OCI-LY1 (cell line): ENCODE measurements at regions not wholly inside any gene's neighbourhood (a gene's known extent, or its start where the extent isn't known, plus 50 kb on each side); places are given as distances from the start of the nearest gene placed in this dataset.

Source experiments
- H2AFZ ChIP-seq: fragments of 200-600 bp; sonication (generic), shearing (Covaris generic); 2 replicates; pipeline ENCODE4 v1.6.0; 2014; ENCODE audit warnings: antibody characterized with exemption, mild to moderate bottlenecking, low read length
- H3F3A ChIP-seq: fragments of 200-600 bp; sonication (generic), shearing (Covaris generic); 2 replicates; pipeline ENCODE4 v1.6.0; 2014; ENCODE audit warnings: mild to moderate bottlenecking, antibody characterized with exemption, low read length, moderate library complexity; ENCODE audit not compliant: insufficient read depth
- H3K27ac ChIP-seq: fragments of 200-600 bp; sonication (generic); 2 replicates; pipeline ENCODE4 v1.5.1; 2014; ENCODE audit warnings: low read length, mixed run types, mild to moderate bottlenecking, low read depth; ENCODE audit not compliant: poor library complexity, severe bottlenecking
- H3K27me3 ChIP-seq: fragments of 200-600 bp; sonication (generic); 2 replicates; pipeline ENCODE4 v1.6.0; 2014; ENCODE audit warnings: antibody characterized with exemption, mild to moderate bottlenecking, low read length, moderate library complexity; ENCODE audit not compliant: insufficient read depth
- H3K36me3 ChIP-seq: fragments of 200-600 bp; sonication (generic); 2 replicates; pipeline ENCODE4 v1.6.1; 2014; ENCODE audit warnings: mild to moderate bottlenecking, antibody characterized with exemption, low read length, moderate library complexity, mixed read lengths; ENCODE audit not compliant: insufficient read depth
- H3K4me1 ChIP-seq: fragments of 200-600 bp; sonication (generic); 2 replicates; pipeline ENCODE4 v1.5.1; 2014; ENCODE audit warnings: mild to moderate bottlenecking, low read length, moderate library complexity; ENCODE audit not compliant: insufficient read depth, severe bottlenecking
- H3K4me2 ChIP-seq: fragments of 200-600 bp; sonication (generic), shearing (Covaris generic); 2 replicates; pipeline ENCODE4 v1.6.1; 2014; ENCODE audit warnings: low read length
- H3K4me3 ChIP-seq: fragments of 200-600 bp; sonication (generic); 2 replicates; pipeline ENCODE4 v1.5.1; 2014; ENCODE audit warnings: low read length, low read depth, mild to moderate bottlenecking, mixed read lengths; ENCODE audit not compliant: poor library complexity, severe bottlenecking
- H3K79me2 ChIP-seq: fragments of 200-600 bp; shearing (Covaris generic); 2 replicates; pipeline ENCODE4 v1.6.1; 2016; ENCODE audit warnings: mixed run types, low read length, mixed read lengths; ENCODE audit not compliant: insufficient read depth
- H3K9ac ChIP-seq: fragments of 200-600 bp; sonication (generic), shearing (Covaris generic); 2 replicates; pipeline ENCODE4 v1.6.1; 2014; ENCODE audit warnings: mild to moderate bottlenecking, low read length, mixed read lengths
- H3K9me2 ChIP-seq: fragments of 200-600 bp; sonication (generic), shearing (Covaris generic); 2 replicates; pipeline ENCODE4 v1.6.1; 2014; ENCODE audit warnings: low read depth, mild to moderate bottlenecking, low read length, mixed read lengths
- H3K9me3 ChIP-seq: fragments of 200-600 bp; shearing (Covaris generic); 2 replicates; pipeline ENCODE4 v1.6.1; 2014; ENCODE audit warnings: low read length, mixed read lengths
- H4K20me1 ChIP-seq: fragments of 200-600 bp; sonication (generic), shearing (Covaris generic); 2 replicates; pipeline ENCODE4 v1.6.0; 2016; ENCODE audit warnings: mild to moderate bottlenecking, low read length; ENCODE audit not compliant: insufficient read depth
- EZH2 ChIP-seq: fragments of 200-600 bp; sonication (generic), shearing (Covaris generic); IDR thresholded peaks from 2 replicates; pipeline ENCODE4 v1.8.0; 2017; ENCODE audit warnings: borderline replicate concordance, mixed run types, mild to moderate bottlenecking, antibody characterized with exemption, low read length, moderate library complexity, mixed read lengths
- TF ChIP-seq, protein P1 (sequence below): fragments of 200-600 bp; sonication (generic), shearing (Covaris generic); IDR thresholded peaks from 2 replicates; pipeline ENCODE4 v1.5.1; 2017; ENCODE audit warnings: mild to moderate bottlenecking, antibody characterized with exemption, low read length, moderate library complexity, mixed read lengths

DNA sequence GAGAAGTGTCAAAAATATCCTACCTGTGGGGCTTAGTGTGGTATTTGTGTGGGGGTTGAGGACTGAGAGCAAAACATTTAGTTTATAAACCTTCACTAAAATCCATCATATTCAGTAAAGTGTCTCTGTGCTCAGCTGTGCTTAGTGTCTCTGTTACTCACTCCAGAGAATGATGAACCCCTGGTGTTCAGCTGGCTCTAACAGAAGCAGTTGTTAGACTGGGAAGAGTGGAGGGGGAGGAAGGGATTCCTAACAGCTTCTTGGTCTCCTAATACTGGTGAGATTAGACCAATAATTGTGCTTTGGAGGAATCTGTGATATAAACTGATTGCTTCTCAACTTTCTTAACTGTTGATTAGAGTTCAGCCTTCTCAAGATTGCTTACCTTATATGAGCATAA lies 1123.5 kb downstream of the ROBO2 start:
- Histone ChIP-seq H3K4me1 (no peaks in the 10 kb centered on the region), H3K4me3 (no peak overlapping the region), H3K27me3 (no peaks in the 10 kb centered on the region), H4K20me1 (no peaks in the 10 kb centered on the region), H3K4me2 (no peak overlapping the region), H3K9ac (no peak overlapping the region), H3K79me2 (no peaks in the 10 kb centered on the region), H3K9me3 (no peaks in the 10 kb centered on the region), H3K36me3 (no peaks in the 10 kb centered on the region), H3K27ac (no peak overlapping the region), H2AFZ (no peak overlapping the region), H3F3A (no peaks in the 10 kb centered on the region), H3K9me2 (no peaks in the 10 kb centered on the region)
- no peak for TF ChIP-seq EZH2
- TF ChIP-seq, protein P1, sequence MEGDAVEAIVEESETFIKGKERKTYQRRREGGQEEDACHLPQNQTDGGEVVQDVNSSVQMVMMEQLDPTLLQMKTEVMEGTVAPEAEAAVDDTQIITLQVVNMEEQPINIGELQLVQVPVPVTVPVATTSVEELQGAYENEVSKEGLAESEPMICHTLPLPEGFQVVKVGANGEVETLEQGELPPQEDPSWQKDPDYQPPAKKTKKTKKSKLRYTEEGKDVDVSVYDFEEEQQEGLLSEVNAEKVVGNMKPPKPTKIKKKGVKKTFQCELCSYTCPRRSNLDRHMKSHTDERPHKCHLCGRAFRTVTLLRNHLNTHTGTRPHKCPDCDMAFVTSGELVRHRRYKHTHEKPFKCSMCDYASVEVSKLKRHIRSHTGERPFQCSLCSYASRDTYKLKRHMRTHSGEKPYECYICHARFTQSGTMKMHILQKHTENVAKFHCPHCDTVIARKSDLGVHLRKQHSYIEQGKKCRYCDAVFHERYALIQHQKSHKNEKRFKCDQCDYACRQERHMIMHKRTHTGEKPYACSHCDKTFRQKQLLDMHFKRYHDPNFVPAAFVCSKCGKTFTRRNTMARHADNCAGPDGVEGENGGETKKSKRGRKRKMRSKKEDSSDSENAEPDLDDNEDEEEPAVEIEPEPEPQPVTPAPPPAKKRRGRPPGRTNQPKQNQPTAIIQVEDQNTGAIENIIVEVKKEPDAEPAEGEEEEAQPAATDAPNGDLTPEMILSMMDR, result no peak

DNA sequence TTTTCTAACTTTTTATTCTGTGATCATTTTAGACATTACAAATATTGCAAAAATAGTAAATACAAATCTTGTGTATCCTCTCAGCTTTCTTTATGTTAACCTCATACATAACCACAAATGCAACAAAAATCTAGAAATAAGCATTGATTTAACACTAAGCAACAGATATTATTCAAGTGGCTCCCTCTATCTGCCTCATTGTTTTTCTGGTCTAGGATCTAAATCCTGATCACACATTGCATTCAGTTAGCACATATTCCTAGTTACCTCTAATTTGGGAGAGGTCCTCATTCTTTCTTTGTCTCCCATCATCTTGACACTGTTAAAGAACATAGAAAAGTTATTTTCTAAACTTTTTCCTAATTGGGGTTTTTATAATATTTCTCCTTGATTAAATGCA lies 1126.0 kb downstream of the ROBO2 start:
- Histone ChIP-seq H3K9me3 (no peaks in the 10 kb centered on the region), H2AFZ (no peak overlapping the region), H3K4me3 (no peak overlapping the region), H3K79me2 (no peaks in the 10 kb centered on the region), H3F3A (no peaks in the 10 kb centered on the region), H3K27me3 (no peaks in the 10 kb centered on the region), H3K9me2 (no peaks in the 10 kb centered on the region), H3K27ac (no peak overlapping the region), H4K20me1 (no peaks in the 10 kb centered on the region), H3K9ac (no peak overlapping the region), H3K4me1 (no peaks in the 10 kb centered on the region), H3K36me3 (no peaks in the 10 kb centered on the region), H3K4me2 (no peak overlapping the region)
- no peak for TF ChIP-seq EZH2
- TF ChIP-seq, protein P1, result no peak

DNA sequence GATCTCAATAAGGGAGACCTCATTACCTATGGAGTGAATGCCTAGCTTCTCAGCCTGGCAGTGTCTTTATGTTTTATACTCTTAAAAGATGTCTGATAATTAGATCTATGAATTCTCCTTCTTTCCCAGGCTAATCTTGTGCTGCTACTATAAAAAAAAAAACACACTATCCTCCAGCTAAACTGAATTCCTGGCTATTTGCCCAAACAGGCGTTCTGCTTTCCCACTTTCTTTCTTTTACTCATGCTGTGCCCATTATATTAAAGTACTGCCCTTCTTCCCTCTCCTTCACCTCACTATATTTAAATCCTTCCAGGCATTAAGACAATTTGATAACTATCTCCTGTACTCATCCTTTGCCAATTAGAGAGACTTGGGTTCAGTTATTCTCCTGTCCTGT lies 1134.9 kb downstream of the ROBO2 start:
- Histone ChIP-seq H3K4me3 (no peak overlapping the region), H3K9me3 (no peaks in the 10 kb centered on the region), H3K9ac (no peak overlapping the region), H2AFZ (no peak overlapping the region), H3K27me3 (no peaks in the 10 kb centered on the region), H3F3A (no peaks in the 10 kb centered on the region), H3K27ac (no peak overlapping the region), H4K20me1 (no peaks in the 10 kb centered on the region), H3K4me1 (no peaks in the 10 kb centered on the region), H3K36me3 (no peaks in the 10 kb centered on the region), H3K79me2 (no peaks in the 10 kb centered on the region), H3K9me2 (no peaks in the 10 kb centered on the region), H3K4me2 (no peak overlapping the region)
- TF ChIP-seq EZH2, result no peak
- TF ChIP-seq, protein P1, result no peak
